Lung (tissue), 12 donors: ENCODE measurements at regions not wholly inside any gene's neighbourhood (a gene's known extent, or its start where the extent isn't known, plus 50 kb on each side); places are given as distances from the start of the nearest gene placed in this dataset. TPM values are rescaled to one million over a fixed set of nuclear protein-coding genes. Genes with fewer than 3 reads are reported as not detected.

Source experiments
- ATAC-seq: fragments of 200-7000 bp; cut with Tn5 transposase; one replicate; pipeline ENCODE4 v1.9.1; 2020; ENCODE audit warnings: moderate number of reproducible peaks; ENCODE audit not compliant: insufficient read depth, low FRiP score
- DNase-seq, 3 donors: peaks; one replicate each; pipeline ENCODE4 v3.0.0-alpha.2; 2013 to 2017
- H3K27ac ChIP-seq, 2 donors: one replicate each; pipeline ENCODE4 v1.5.1; 2013; ENCODE audit warnings: mild to moderate bottlenecking in 2 of 2, moderate library complexity in 2 of 2, control low read depth in 1 of 2, inconsistent platforms in 1 of 2, low read depth in 1 of 2, low read length in 1 of 2
- H3K27me3 ChIP-seq, 3 donors: one replicate each; pipeline ENCODE4 v1.5.1; 2013; ENCODE audit warnings: low read length in 2 of 3; ENCODE audit not compliant: control insufficient read depth in 3 of 3, insufficient read depth in 3 of 3
- H3K36me3 ChIP-seq, 4 donors: one replicate each; pipeline ENCODE4 v1.5.1; 2013; ENCODE audit warnings: low read length in 4 of 4, mild to moderate bottlenecking in 1 of 4, moderate library complexity in 1 of 4; ENCODE audit not compliant: control insufficient read depth in 4 of 4, insufficient read depth in 4 of 4
- H3K4me1 ChIP-seq, 5 donors: one replicate each; pipeline ENCODE4 v1.5.1; 2013; ENCODE audit warnings: low read length in 5 of 5, mild to moderate bottlenecking in 2 of 5, moderate library complexity in 1 of 5; ENCODE audit not compliant: control insufficient read depth in 5 of 5, insufficient read depth in 5 of 5
- H3K4me3 ChIP-seq: one replicate; pipeline ENCODE4 v1.5.1; 2013; ENCODE audit warnings: mild to moderate bottlenecking, control low read depth, moderate library complexity
- H3K9ac ChIP-seq, 2 donors: one replicate each; pipeline ENCODE4 v1.5.1; 2013; ENCODE audit warnings: low read length in 2 of 2, control low read depth in 1 of 2; ENCODE audit not compliant: insufficient read depth in 1 of 2
- H3K9me3 ChIP-seq, 4 donors: one replicate each; pipeline ENCODE4 v1.5.1; 2013; ENCODE audit warnings: low read length in 3 of 4, mild to moderate bottlenecking in 1 of 4, moderate library complexity in 1 of 4; ENCODE audit not compliant: control insufficient read depth in 4 of 4, insufficient read depth in 3 of 4
- CTCF ChIP-seq: IDR thresholded peaks from 2 replicates; pipeline ENCODE4 v1.5.1; 2012; ENCODE audit warnings: mild to moderate bottlenecking; ENCODE audit errors: control extremely low read depth, extremely low read depth
- WGBS, 2 donors: extraction: QIAGEN DNeasy Blood & Tissue Kit; methylation state at CpG; one replicate each; pipeline ENCODE4 v1.1.7; 2013; 5-methylcytosine and 5-hydroxymethylcytosine counted together
- small RNA-seq: library from RNA; depleted of rRNA; stranded (forward); fragments of <200 nt; gene quantifications from one replicate; pipeline ENCODE3, GENCODE V24; 2014; ENCODE audit warnings: low replicate concordance
- donor health status: control.
- donor health status: control.
- donor health status: Bipolar disorder and iron deficiency.
- donor health status: healthy.
- donor health status: DM: yes; HTN: yes; CAD: no.

- no peaks in the 10 kb centered on the region for H3K36me3 ChIP-seq
- no peaks in the 10 kb centered on the region for H3K9me3 ChIP-seq
- peak overlapping the region in 1 of 2 donors; percentile 20 for H3K9ac ChIP-seq
- no peak for TF ChIP-seq CTCF
- peaks cover 0 to 18% (median 0%) of the 10 kb centered on the region in 5 donors for H3K4me1 ChIP-seq
- no peak overlapping the region for H3K4me3 ChIP-seq
- H3K27ac ChIP-seq: no peak overlapping the region
- peak in 2 of 3 donors; percentile 8 to 17 for DNase-seq
- ATAC-seq: no peak
- H3K27me3 ChIP-seq: no peaks in the 10 kb centered on the region
Measured at GRCh38 chr12:79988368-79988767, 53.5 kb upstream of the PPP1R12A start.

DNA sequence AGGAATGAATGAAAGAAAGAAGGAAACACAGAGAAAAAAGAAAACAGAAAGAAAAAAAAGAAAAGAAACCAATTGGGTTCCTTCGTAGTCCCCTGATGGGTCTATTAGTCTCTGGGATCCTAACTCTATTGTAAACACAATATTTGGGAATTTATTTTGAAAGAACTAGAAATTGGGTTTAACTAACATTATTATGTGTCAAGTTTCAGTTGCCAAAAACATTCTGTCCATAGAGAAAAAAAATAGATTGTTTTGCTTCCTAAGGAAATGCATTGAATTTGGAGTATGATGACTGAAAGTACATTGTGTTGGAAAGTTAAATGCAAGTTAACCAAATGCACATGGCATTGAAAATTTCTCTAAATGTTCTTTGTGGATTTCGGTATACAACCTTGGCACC, 52.8 kb upstream of the PPP1R12A start:
- 86 to 97% methylated on average over 2 of the region's 2 CpGs for WGBS, 2 donors
- peak overlapping the region in 1 of 2 donors; percentile 20 for H3K9ac ChIP-seq
- H3K4me1 ChIP-seq: peaks cover 0 to 18% (median 0%) of the 10 kb centered on the region in 5 donors
- H3K36me3 ChIP-seq: no peaks in the 10 kb centered on the region
- DNase-seq: peak in 2 of 3 donors; percentile 61 to 79
- no peaks in the 10 kb centered on the region for H3K27me3 ChIP-seq
- no peak overlapping the region for H3K4me3 ChIP-seq
- H3K27ac ChIP-seq: no peak overlapping the region
- no peaks in the 10 kb centered on the region for H3K9me3 ChIP-seq
- no peak for ATAC-seq
- no peak for TF ChIP-seq CTCF

Small RNA genes lying in the stretch of these regions (small RNA-seq; reads per million reads assigned to genes)
- not detected for gene SNRPGP20
